ENCODE measurements at regions not wholly inside any gene's neighbourhood (a gene's known extent, or its start where the extent isn't known, plus 50 kb on each side); places are given as distances from the start of the nearest gene placed in this dataset.

GRCh38 chr6:163719028-163719742, 304.7 kb downstream of the QKI start:
- Mint-ChIP-seq H3K4me1 (ENCODE audit: unreplicated experiment) (no peaks in the 10 kb centered on the region), H3K27ac (ENCODE audit: unreplicated experiment) (no peak overlapping the region), H3K9me3 (ENCODE audit: unreplicated experiment) (no peaks in the 10 kb centered on the region), H3K36me3 (ENCODE audit: low read depth, unreplicated experiment) (no peaks in the 10 kb centered on the region), H3K4me3 (ENCODE audit: unreplicated experiment) (no peak overlapping the region), H3K27me3 (ENCODE audit: unreplicated experiment) (peaks cover 4% of the 10 kb centered on the region)
- no peak for DNase-seq (ENCODE audit: low spot score)
- TF ChIP-seq CTCF (IDR thresholded peaks at IDR 0.05; ENCODE audit: unreplicated experiment): no peak

- H3K4me3 Mint-ChIP-seq (ENCODE audit: unreplicated experiment): no peak overlapping the region
- no peak for TF ChIP-seq CTCF (IDR thresholded peaks at IDR 0.05; ENCODE audit: unreplicated experiment)
- H3K27ac Mint-ChIP-seq (ENCODE audit: unreplicated experiment): no peak overlapping the region
- peaks cover 6% of the 10 kb centered on the region for H3K27me3 Mint-ChIP-seq (ENCODE audit: unreplicated experiment)
- H3K36me3 Mint-ChIP-seq (ENCODE audit: low read depth, unreplicated experiment): no peaks in the 10 kb centered on the region
- H3K9me3 Mint-ChIP-seq (ENCODE audit: unreplicated experiment): no peaks in the 10 kb centered on the region
- DNase-seq (ENCODE audit: low spot score): no peak
- H3K4me1 Mint-ChIP-seq (ENCODE audit: unreplicated experiment): no peaks in the 10 kb centered on the region
These were observed 304.0 kb downstream of the QKI start for GRCh38 chr6:163718537-163718936.

GRCh38 chr6:163717106-163717764, 302.7 kb downstream of the QKI start:
- no peaks in the 10 kb centered on the region for H3K4me1 Mint-ChIP-seq (ENCODE audit: unreplicated experiment)
- no peaks in the 10 kb centered on the region for H3K9me3 Mint-ChIP-seq (ENCODE audit: unreplicated experiment)
- no peak overlapping the region for H3K27ac Mint-ChIP-seq (ENCODE audit: unreplicated experiment)
- DNase-seq (ENCODE audit: low spot score): no peak
- no peaks in the 10 kb centered on the region for H3K36me3 Mint-ChIP-seq (ENCODE audit: low read depth, unreplicated experiment)
- TF ChIP-seq CTCF (IDR thresholded peaks at IDR 0.05; ENCODE audit: unreplicated experiment): no peak
- H3K4me3 Mint-ChIP-seq (ENCODE audit: unreplicated experiment): no peak overlapping the region
- peaks cover 6% of the 10 kb centered on the region for H3K27me3 Mint-ChIP-seq (ENCODE audit: unreplicated experiment)

- Mint-ChIP-seq H3K9me3 (ENCODE audit: unreplicated experiment) (no peaks in the 10 kb centered on the region), H3K4me3 (ENCODE audit: unreplicated experiment) (no peak overlapping the region), H3K27me3 (ENCODE audit: unreplicated experiment) (peaks cover 6% of the 10 kb centered on the region), H3K27ac (ENCODE audit: unreplicated experiment) (no peak overlapping the region), H3K36me3 (ENCODE audit: low read depth, unreplicated experiment) (no peaks in the 10 kb centered on the region), H3K4me1 (ENCODE audit: unreplicated experiment) (no peaks in the 10 kb centered on the region)
- TF ChIP-seq CTCF (IDR thresholded peaks at IDR 0.05; ENCODE audit: unreplicated experiment): no peak
- DNase-seq (ENCODE audit: low spot score): no peak
These were observed 302.2 kb downstream of the QKI start for GRCh38 chr6:163716690-163717089.

GRCh38 chr6:163715846-163716245, 301.3 kb downstream of the QKI start:
- Mint-ChIP-seq H3K4me1 (ENCODE audit: unreplicated experiment) (peaks cover 2% of the 10 kb centered on the region), H3K9me3 (ENCODE audit: unreplicated experiment) (no peaks in the 10 kb centered on the region), H3K27ac (ENCODE audit: unreplicated experiment) (no peak overlapping the region), H3K27me3 (ENCODE audit: unreplicated experiment) (peaks cover 6% of the 10 kb centered on the region), H3K36me3 (ENCODE audit: low read depth, unreplicated experiment) (no peaks in the 10 kb centered on the region), H3K4me3 (ENCODE audit: unreplicated experiment) (no peak overlapping the region)
- DNase-seq (ENCODE audit: low spot score): no peak
- no peak for TF ChIP-seq CTCF (IDR thresholded peaks at IDR 0.05; ENCODE audit: unreplicated experiment)
